Sigmoid colon (tissue), 6 donors: ENCODE measurements at regions not wholly inside any gene's neighbourhood (a gene's known extent, or its start where the extent isn't known, plus 50 kb on each side); places are given as distances from the start of the nearest gene placed in this dataset.
"Not testable (repeated sequence)": the region's sequence is repeated elsewhere in the genome, so short reads cannot be mapped to it uniquely, and the experiment has no call there.

ENCODE experiments used
- DNase-seq: peaks from one replicate; pipeline ENCODE4 v3.0.0-alpha.2; 2019
- H3K27ac ChIP-seq, 4 donors: fragments of 200-600 bp; sonication (generic); one replicate each; pipeline ENCODE4 v1.5.1; 2016 to 2019; ENCODE audit warnings: mild to moderate bottlenecking in 1 of 4
- H3K27me3 ChIP-seq, 3 donors: fragments of 200-600 bp; sonication (generic); one replicate each; pipeline ENCODE4 v1.5.1; 2019; ENCODE audit warnings: mild to moderate bottlenecking in 1 of 3
- H3K36me3 ChIP-seq, 4 donors: fragments of 200-600 bp; sonication (generic); one replicate each; pipeline ENCODE4 v1.5.1; 2016 to 2019
- H3K4me1 ChIP-seq, 4 donors: fragments of 200-600 bp; sonication (generic); one replicate each; pipeline ENCODE4 v1.5.1; 2017 to 2019
- H3K4me3 ChIP-seq, 4 donors: fragments of 200-600 bp; sonication (generic); one replicate each; pipeline ENCODE4 v1.5.1; 2017 to 2019; ENCODE audit warnings: mild to moderate bottlenecking in 2 of 4, moderate library complexity in 1 of 4
- H3K9me3 ChIP-seq, 4 donors: fragments of 200-600 bp in 3 of 4; sonication (generic) in 3 of 4; one replicate each; pipeline versions ENCODE4 v1.5.1 to v1.6.1; 2013 to 2019
- EP300 ChIP-seq, 4 donors: sonication (generic); formaldehyde crosslinking; IDR thresholded peaks; one replicate each; pipeline ENCODE4 v1.6.1; 2017; ENCODE audit warnings: antibody characterized with exemption in 4 of 4
- POLR2A ChIP-seq, 2 donors: fragments of 450-650 bp; IDR thresholded peaks; one replicate each; pipeline ENCODE4 v1.6.1; 2016; ENCODE audit warnings: antibody characterized with exemption in 2 of 2, mild to moderate bottlenecking in 2 of 2, moderate library complexity in 2 of 2
- POLR2AphosphoS5 ChIP-seq, 4 donors: sonication (generic); formaldehyde crosslinking; IDR thresholded peaks; one replicate each; pipeline ENCODE4 v1.6.1; 2017; ENCODE audit warnings: antibody characterized with exemption in 4 of 4
- WGBS, 2 donors: extraction: QIAGEN DNeasy Blood & Tissue Kit; methylation state at CpG; one replicate each; pipeline ENCODE4 v1.1.7; 2013; 5-methylcytosine and 5-hydroxymethylcytosine counted together
- intact Hi-C: fragments of 100-400 bp; cut with DNase I; formaldehyde crosslinking; loops from one replicate; pipeline ENCODE4 v1.15.1; 2023
- TF ChIP-seq, protein P1 (sequence below), 4 experiments: fragments of 450-650 bp in 3 of 4; fragments of 200-600 bp in 1 of 4; IDR thresholded peaks; one replicate each; pipeline ENCODE4 v1.5.1; 2016 to 2019; ENCODE audit warnings: antibody characterized with exemption in 4 of 4, mild to moderate bottlenecking in 3 of 4, moderate library complexity in 2 of 4
- donor health status: healthy with polysubstance abuse.
- donor health status: healthy.

DNA sequence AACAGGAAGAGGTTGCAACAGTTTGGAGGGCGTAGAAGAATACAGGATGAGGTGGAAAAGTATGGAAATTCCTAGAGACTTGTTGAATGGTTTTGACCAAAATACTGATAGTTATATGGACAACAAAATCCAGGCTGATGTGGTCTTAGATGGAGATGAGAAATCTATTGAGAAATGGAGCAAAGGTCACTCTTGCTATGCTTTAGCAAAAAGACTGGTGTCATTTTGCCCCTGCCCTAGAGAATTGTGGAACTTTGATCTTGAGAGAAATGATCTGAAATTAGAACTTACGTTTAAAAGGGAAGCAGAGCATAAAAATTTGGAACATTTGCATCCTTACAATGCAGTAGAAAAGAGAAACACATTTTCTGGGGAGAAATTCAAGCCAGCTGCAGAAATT is 686.9 kb upstream of the GBE1 start:
- WGBS, 2 donors: 49 to 60% methylated on average over 2 of the region's 2 CpGs
- Histone ChIP-seq H3K9me3 (no peaks in the 10 kb centered on the region), H3K4me3 (no peak overlapping the region), H3K27ac (no peak overlapping the region), H3K4me1 (no peaks in the 10 kb centered on the region), H3K36me3 (no peaks in the 10 kb centered on the region), H3K27me3 (no peaks in the 10 kb centered on the region)
- no peak for DNase-seq
- TF ChIP-seq POLR2AphosphoS5 (IDR thresholded peaks at IDR 0.05) (no peak), POLR2A (IDR thresholded peaks at IDR 0.05) (no peak), EP300 (IDR thresholded peaks at IDR 0.05) (no peak)
- TF ChIP-seq, protein P1, sequence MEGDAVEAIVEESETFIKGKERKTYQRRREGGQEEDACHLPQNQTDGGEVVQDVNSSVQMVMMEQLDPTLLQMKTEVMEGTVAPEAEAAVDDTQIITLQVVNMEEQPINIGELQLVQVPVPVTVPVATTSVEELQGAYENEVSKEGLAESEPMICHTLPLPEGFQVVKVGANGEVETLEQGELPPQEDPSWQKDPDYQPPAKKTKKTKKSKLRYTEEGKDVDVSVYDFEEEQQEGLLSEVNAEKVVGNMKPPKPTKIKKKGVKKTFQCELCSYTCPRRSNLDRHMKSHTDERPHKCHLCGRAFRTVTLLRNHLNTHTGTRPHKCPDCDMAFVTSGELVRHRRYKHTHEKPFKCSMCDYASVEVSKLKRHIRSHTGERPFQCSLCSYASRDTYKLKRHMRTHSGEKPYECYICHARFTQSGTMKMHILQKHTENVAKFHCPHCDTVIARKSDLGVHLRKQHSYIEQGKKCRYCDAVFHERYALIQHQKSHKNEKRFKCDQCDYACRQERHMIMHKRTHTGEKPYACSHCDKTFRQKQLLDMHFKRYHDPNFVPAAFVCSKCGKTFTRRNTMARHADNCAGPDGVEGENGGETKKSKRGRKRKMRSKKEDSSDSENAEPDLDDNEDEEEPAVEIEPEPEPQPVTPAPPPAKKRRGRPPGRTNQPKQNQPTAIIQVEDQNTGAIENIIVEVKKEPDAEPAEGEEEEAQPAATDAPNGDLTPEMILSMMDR (IDR thresholded peaks at IDR 0.05): no peak
- intact Hi-C loops: no loop called here

DNA sequence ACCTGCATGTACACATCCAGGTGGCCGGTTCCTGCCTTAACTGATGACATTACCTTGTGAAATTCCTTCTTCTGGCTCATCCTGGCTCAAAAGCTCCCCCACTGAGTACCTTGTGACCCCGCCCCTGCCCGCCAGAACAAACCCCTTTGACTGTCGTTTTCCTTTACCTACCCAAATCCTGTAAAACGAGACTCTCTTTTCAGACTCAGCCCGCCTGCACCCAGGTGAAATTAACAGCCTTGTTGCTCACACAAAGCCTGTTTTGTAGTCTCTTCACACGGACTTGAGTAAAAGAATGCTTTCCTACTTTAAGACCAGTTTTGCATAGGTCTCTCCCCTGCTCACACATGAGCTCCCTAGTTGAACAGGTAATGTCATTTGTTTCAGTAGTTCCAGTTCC is 667.4 kb upstream of the GBE1 start:
- intact Hi-C loops, H3K9me3 ChIP-seq, H3K4me3 ChIP-seq, H3K4me1 ChIP-seq, H3K27me3 ChIP-seq, DNase-seq, H3K27ac ChIP-seq, H3K36me3 ChIP-seq: not testable (repeated sequence)
- 10 to 13% methylated on average over 7 of the region's 7 CpGs for WGBS, 2 donors

DNA sequence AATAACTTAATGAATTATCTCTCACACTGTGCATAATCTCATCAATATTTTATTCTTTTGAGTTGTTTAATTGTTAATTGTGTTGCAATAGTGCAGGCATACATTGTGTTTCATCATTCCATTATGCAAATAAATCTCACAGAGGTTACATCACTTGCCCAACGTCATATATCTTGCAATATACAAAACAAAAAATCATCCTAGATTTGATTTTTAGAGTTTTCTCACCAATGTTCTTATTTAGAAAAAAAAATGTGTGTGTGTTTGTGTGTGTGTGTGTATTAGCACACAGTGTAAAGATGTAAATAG is 662.5 kb upstream of the GBE1 start:
- H3K27me3 ChIP-seq: peaks cover 0 to 4% (median 0%) of the 10 kb centered on the region in 3 donors
- no peak overlapping the region for H3K27ac ChIP-seq
- H3K36me3 ChIP-seq: no peaks in the 10 kb centered on the region
- no peaks in the 10 kb centered on the region for H3K4me1 ChIP-seq
- TF ChIP-seq, protein P1 (IDR thresholded peaks at IDR 0.05): no peak
- no peak for TF ChIP-seq POLR2A (IDR thresholded peaks at IDR 0.05)
- no peak for TF ChIP-seq EP300 (IDR thresholded peaks at IDR 0.05)
- TF ChIP-seq POLR2AphosphoS5 (IDR thresholded peaks at IDR 0.05): no peak
- H3K9me3 ChIP-seq: no peaks in the 10 kb centered on the region
- 11 to 29% methylated on average over 1 of the region's 1 CpG for WGBS, 2 donors
- DNase-seq: no peak
- intact Hi-C loops: no loop called here
- no peak overlapping the region for H3K4me3 ChIP-seq

DNA sequence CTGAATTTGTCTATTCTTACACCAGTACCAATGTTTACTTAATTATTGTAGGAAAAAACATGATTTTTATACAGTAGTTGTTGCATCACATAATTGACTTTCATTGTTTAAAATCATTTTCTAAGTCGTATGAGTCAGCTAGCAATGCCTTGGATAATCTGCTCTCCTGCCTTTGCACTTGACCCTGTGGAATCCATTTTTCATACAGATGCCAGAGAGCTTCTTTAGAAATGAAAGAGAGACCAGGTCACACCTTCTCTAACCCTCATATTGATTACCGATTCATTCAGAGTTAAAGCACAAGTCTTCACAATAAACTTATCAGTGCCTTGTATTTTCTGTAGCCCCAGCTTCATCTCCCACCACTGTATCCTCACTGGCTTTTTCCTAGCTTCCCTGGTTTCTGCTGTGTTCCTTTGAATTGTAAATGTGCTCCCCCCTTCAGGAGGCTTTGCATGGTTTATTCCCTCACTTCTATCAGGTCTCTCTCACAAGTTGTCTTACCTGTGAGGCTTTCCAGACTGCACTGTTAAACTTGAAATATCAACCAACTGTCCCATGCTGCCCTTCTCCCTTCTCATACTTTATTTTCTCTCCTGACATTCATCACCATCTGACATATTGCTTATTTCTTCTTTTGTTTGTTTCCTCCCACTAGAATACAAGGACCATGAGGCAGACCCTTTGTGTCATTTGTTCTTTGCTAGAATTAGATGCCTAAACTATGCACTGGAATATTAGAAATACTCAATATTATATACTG is 662.0 kb upstream of the GBE1 start:
- Histone ChIP-seq H3K27ac (no peak overlapping the region), H3K4me1 (no peaks in the 10 kb centered on the region), H3K36me3 (no peaks in the 10 kb centered on the region), H3K27me3 (no peaks in the 10 kb centered on the region), H3K9me3 (no peaks in the 10 kb centered on the region), H3K4me3 (no peak overlapping the region)
- intact Hi-C loops: no loop called here
- TF ChIP-seq POLR2AphosphoS5 (IDR thresholded peaks at IDR 0.05) (no peak), EP300 (IDR thresholded peaks at IDR 0.05) (no peak), POLR2A (IDR thresholded peaks at IDR 0.05) (no peak)
- TF ChIP-seq, protein P1 (IDR thresholded peaks at IDR 0.05): no peak
- 25 to 36% methylated on average over 2 of the region's 2 CpGs for WGBS, 2 donors
- DNase-seq: no peak

DNA sequence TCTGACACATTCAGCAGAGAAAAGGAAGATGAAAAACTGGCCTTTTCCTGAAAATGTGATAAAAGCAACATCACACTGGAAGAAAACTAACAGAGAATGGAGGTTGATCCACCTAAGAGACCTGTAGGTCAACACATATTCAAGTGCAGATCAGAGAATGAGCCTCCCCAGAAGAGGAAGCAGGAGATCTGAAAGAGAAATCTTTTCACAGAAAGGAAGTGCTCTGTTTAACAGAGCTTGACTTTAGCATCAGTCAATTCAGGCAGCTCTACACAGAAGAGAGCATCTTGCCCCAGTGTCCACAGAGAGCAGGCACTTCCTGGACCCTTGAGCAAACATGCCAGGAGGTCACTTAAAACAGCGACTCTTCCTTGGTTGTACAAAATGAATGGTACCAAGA is 655.4 kb upstream of the GBE1 start:
- Histone ChIP-seq H3K4me1 (no peaks in the 10 kb centered on the region), H3K9me3 (peaks cover 0 to 2% (median 0%) of the 10 kb centered on the region in 4 donors), H3K4me3 (no peak overlapping the region), H3K27me3 (no peaks in the 10 kb centered on the region), H3K27ac (no peak overlapping the region), H3K36me3 (no peaks in the 10 kb centered on the region)
- no peak for DNase-seq
- intact Hi-C loops: no loop called here
- 58 to 63% methylated on average over 1 of the region's 1 CpG for WGBS, 2 donors
- TF ChIP-seq, protein P1 (IDR thresholded peaks at IDR 0.05): no peak
- TF ChIP-seq EP300 (IDR thresholded peaks at IDR 0.05) (no peak), POLR2AphosphoS5 (IDR thresholded peaks at IDR 0.05) (no peak), POLR2A (IDR thresholded peaks at IDR 0.05) (no peak)
